Endodermal cell (in vitro differentiated cells): ENCODE measurements at regions not wholly inside any gene's neighbourhood (a gene's known extent, or its start where the extent isn't known, plus 50 kb on each side); places are given as distances from the start of the nearest gene placed in this dataset.
A peak's percentile ranks its signal among the peaks of the same experiment; 100 is the strongest.
"Not testable (repeated sequence)": the region's sequence is repeated elsewhere in the genome, so short reads cannot be mapped to it uniquely, and the experiment has no call there.

Experiments
- DNase-seq: peaks from one replicate; pipeline ENCODE4 v3.0.0-alpha.2; 2017
- H3K27ac ChIP-seq: 2 replicates; pipeline ENCODE4 v1.5.1; 2013; ENCODE audit warnings: mild to moderate bottlenecking, low read depth, low read length, moderate library complexity
- H3K27me3 ChIP-seq: 2 replicates; pipeline ENCODE4 v1.6.1; 2013; ENCODE audit warnings: mild to moderate bottlenecking, low read length, moderate library complexity; ENCODE audit not compliant: insufficient read depth, control insufficient read depth, poor library complexity, severe bottlenecking
- H3K36me3 ChIP-seq: 2 replicates; pipeline ENCODE4 v1.7.0; 2013; ENCODE audit warnings: mild to moderate bottlenecking, low read length, moderate library complexity; ENCODE audit not compliant: control insufficient read depth, insufficient read depth
- H3K4me1 ChIP-seq: one replicate; pipeline ENCODE4 v1.7.0; 2013; ENCODE audit warnings: low read length; ENCODE audit not compliant: control insufficient read depth, insufficient read depth
- H3K4me3 ChIP-seq: 2 replicates; pipeline ENCODE4 v1.5.1; 2013; ENCODE audit warnings: mild to moderate bottlenecking, low read length, moderate library complexity
- H3K9ac ChIP-seq: 2 replicates; pipeline ENCODE4 v1.6.1; 2013; ENCODE audit warnings: mild to moderate bottlenecking, low read length, moderate library complexity; ENCODE audit not compliant: poor library complexity, severe bottlenecking; ENCODE audit errors: extremely low read depth
- H3K9me3 ChIP-seq: 2 replicates; pipeline ENCODE4 v1.6.1; 2013; ENCODE audit warnings: mild to moderate bottlenecking, low read length, moderate library complexity; ENCODE audit not compliant: control insufficient read depth
- H3K27ac Mint-ChIP-seq: 2 replicates; pipeline ENCODE4 v1.8.0; 2020; ENCODE audit warnings: mixed read lengths
- H3K27me3 Mint-ChIP-seq: 2 replicates; pipeline ENCODE4 v1.8.0; 2021; ENCODE audit warnings: mild to moderate bottlenecking, mixed read lengths; ENCODE audit not compliant: insufficient read depth
- H3K36me3 Mint-ChIP-seq: 2 replicates; pipeline ENCODE4 v1.8.0; 2020; ENCODE audit warnings: low read depth, mixed read lengths
- H3K4me1 Mint-ChIP-seq: 2 replicates; pipeline ENCODE4 v1.8.0; 2020; ENCODE audit warnings: mixed read lengths
- H3K4me3 Mint-ChIP-seq: 2 replicates; pipeline ENCODE4 v1.8.0; 2020; ENCODE audit warnings: mild to moderate bottlenecking, moderate library complexity, mixed read lengths
- H3K9me3 Mint-ChIP-seq: 2 replicates; pipeline ENCODE4 v1.8.0; 2020; ENCODE audit warnings: mild to moderate bottlenecking, mixed read lengths
- CTCF ChIP-seq: fragments of 200-600 bp; sonication (generic); conservative IDR thresholded peaks from 2 replicates; pipeline ENCODE4 v1.5.0; 2021; ENCODE audit warnings: antibody characterized with exemption, mild to moderate bottlenecking
- WGBS, 2 experiments: methylation state at CpG; one replicate each; pipeline versions ENCODE4 v1.1.5 to v1.1.7; 2013; ENCODE audit warnings: missing lambda C conversion rate in 2 of 2, mixed read lengths in 1 of 2; ENCODE audit not compliant: insufficient coverage in 1 of 2, insufficient read length in 1 of 2; 5-methylcytosine and 5-hydroxymethylcytosine counted together

- Mint-ChIP-seq H3K9me3 (peaks cover 2% of the 10 kb centered on the region), H3K27ac (no peak overlapping the region), H3K27me3 (no peaks in the 10 kb centered on the region), H3K36me3 (no peaks in the 10 kb centered on the region), H3K4me3 (no peak overlapping the region), H3K4me1 (peaks cover 9% of the 10 kb centered on the region)
- WGBS, 2 experiments: 94% methylated on average over 4 of the region's 6 CpGs; no CpG with 5 or more reads in 1 of the 2 experiments
- DNase-seq: no peak
- H3K4me3 ChIP-seq: no peak overlapping the region
- no peaks in the 10 kb centered on the region for H3K36me3 ChIP-seq
- H3K27ac ChIP-seq: no peak overlapping the region
- no peak for TF ChIP-seq CTCF
- H3K4me1 ChIP-seq: no peaks in the 10 kb centered on the region
- no peaks in the 10 kb centered on the region for H3K9me3 ChIP-seq
- no peaks in the 10 kb centered on the region for H3K27me3 ChIP-seq
- H3K9ac ChIP-seq: no peak overlapping the region
Measured at GRCh38 chr6:68506911-68507310, 128.2 kb upstream of the ADGRB3 start.

GRCh38 chr6:68502946-68503345 is 132.1 kb upstream of the ADGRB3 start:
- Histone ChIP-seq H3K27ac (no peak overlapping the region), H3K9ac (no peak overlapping the region), H3K4me1 (no peaks in the 10 kb centered on the region), H3K36me3 (no peaks in the 10 kb centered on the region), H3K9me3 (no peaks in the 10 kb centered on the region), H3K4me3 (no peak overlapping the region), H3K27me3 (no peaks in the 10 kb centered on the region)
- no peak for DNase-seq
- Mint-ChIP-seq H3K4me3 (no peak overlapping the region), H3K27me3 (no peaks in the 10 kb centered on the region), H3K27ac (no peak overlapping the region), H3K9me3 (peaks cover 2% of the 10 kb centered on the region), H3K36me3 (no peaks in the 10 kb centered on the region), H3K4me1 (peaks cover 9% of the 10 kb centered on the region)
- TF ChIP-seq CTCF: no peak
- 85% methylated on average over 1 of the region's 1 CpG; no CpG with 5 or more reads in 1 of the 2 experiments for WGBS, 2 experiments

GRCh38 chr6:68497927-68498326 is 137.2 kb upstream of the ADGRB3 start:
- no peak for DNase-seq
- Mint-ChIP-seq H3K4me1 (no peaks in the 10 kb centered on the region), H3K9me3 (peaks cover 2% of the 10 kb centered on the region), H3K36me3 (no peaks in the 10 kb centered on the region), H3K27ac (no peak overlapping the region), H3K27me3 (no peaks in the 10 kb centered on the region), H3K4me3 (no peak overlapping the region)
- H3K27me3 ChIP-seq: no peaks in the 10 kb centered on the region
- no peak overlapping the region for H3K4me3 ChIP-seq
- H3K4me1 ChIP-seq: no peaks in the 10 kb centered on the region
- no peak overlapping the region for H3K9ac ChIP-seq
- WGBS, 2 experiments: 89 to 100% methylated on average over 1 of the region's 1 CpG
- H3K27ac ChIP-seq: no peak overlapping the region
- H3K9me3 ChIP-seq: no peaks in the 10 kb centered on the region
- no peak for TF ChIP-seq CTCF
- no peaks in the 10 kb centered on the region for H3K36me3 ChIP-seq

GRCh38 chr6:68494880-68495279 is 140.2 kb upstream of the ADGRB3 start:
- H3K9ac ChIP-seq, H3K36me3 Mint-ChIP-seq, H3K27me3 ChIP-seq, H3K27ac ChIP-seq, H3K4me1 Mint-ChIP-seq, H3K4me1 ChIP-seq, H3K36me3 ChIP-seq, H3K4me3 ChIP-seq, H3K27ac Mint-ChIP-seq, H3K9me3 Mint-ChIP-seq, H3K9me3 ChIP-seq, H3K4me3 Mint-ChIP-seq, H3K27me3 Mint-ChIP-seq: not testable (repeated sequence)
- DNase-seq: peak; percentile 54
- WGBS, 2 experiments: 94 to 100% methylated on average over 1 to 3 of the region's 3 CpGs
